ENCODE measurements at regions not wholly inside any gene's neighbourhood (a gene's known extent, or its start where the extent isn't known, plus 50 kb on each side); places are given as distances from the start of the nearest gene placed in this dataset.

- no peak for TF ChIP-seq CTCF (IDR thresholded peaks at IDR 0.05; ENCODE audit: insufficient read depth, low read depth, low read length)
- DNase-seq (ENCODE audit: low read depth), result no peak
- no peak overlapping the region for H3K4me3 ChIP-seq (ENCODE audit: low read depth, low read length)
Observed at GRCh38 chr1:58398714-58399113, 147.8 kb downstream of the OMA1 start.

GRCh38 chr1:58397187-58397820 lies 149.2 kb downstream of the OMA1 start:
- H3K4me3 ChIP-seq (ENCODE audit: low read depth, low read length), result no peak overlapping the region
- DNase-seq (ENCODE audit: low read depth), result peak; percentile 28
- no peak for TF ChIP-seq CTCF (IDR thresholded peaks at IDR 0.05; ENCODE audit: insufficient read depth, low read depth, low read length)

GRCh38 chr1:58396150-58396549 lies 150.4 kb downstream of the OMA1 start:
- no peak overlapping the region for H3K4me3 ChIP-seq (ENCODE audit: low read depth, low read length)
- TF ChIP-seq CTCF (IDR thresholded peaks at IDR 0.05; ENCODE audit: insufficient read depth, low read depth, low read length), result no peak
- no peak for DNase-seq (ENCODE audit: low read depth)

GRCh38 chr1:58395355-58395754 lies 151.2 kb downstream of the OMA1 start:
- H3K4me3 ChIP-seq (ENCODE audit: low read depth, low read length), result no peak overlapping the region
- DNase-seq (ENCODE audit: low read depth), result peak; percentile 82
- no peak for TF ChIP-seq CTCF (IDR thresholded peaks at IDR 0.05; ENCODE audit: insufficient read depth, low read depth, low read length)

- no peak for TF ChIP-seq CTCF (IDR thresholded peaks at IDR 0.05; ENCODE audit: insufficient read depth, low read depth, low read length)
- no peak overlapping the region for H3K4me3 ChIP-seq (ENCODE audit: low read depth, low read length)
- no peak for DNase-seq (ENCODE audit: low read depth)
Observed at GRCh38 chr1:58392083-58392482, 154.4 kb downstream of the OMA1 start.

- no peak overlapping the region for H3K4me3 ChIP-seq (ENCODE audit: low read depth, low read length)
- DNase-seq (ENCODE audit: low read depth), result no peak
- no peak for TF ChIP-seq CTCF (IDR thresholded peaks at IDR 0.05; ENCODE audit: insufficient read depth, low read depth, low read length)
Observed at GRCh38 chr1:58391514-58391913, 155.0 kb downstream of the OMA1 start.

- H3K4me3 ChIP-seq (ENCODE audit: low read depth, low read length), result no peak overlapping the region
- DNase-seq (ENCODE audit: low read depth), result no peak
- no peak for TF ChIP-seq CTCF (IDR thresholded peaks at IDR 0.05; ENCODE audit: insufficient read depth, low read depth, low read length)
Observed at GRCh38 chr1:58391056-58391455, 155.5 kb downstream of the OMA1 start.

Data from fibroblast of villous mesenchyme (primary cell).